GM21381 (cell line): ENCODE measurements at regions not wholly inside any gene's neighbourhood (a gene's known extent, or its start where the extent isn't known, plus 50 kb on each side); places are given as distances from the start of the nearest gene placed in this dataset.
A peak's percentile ranks its signal among the peaks of the same experiment; 100 is the strongest.

Source experiments
- ATAC-seq: cut with Tn5 transposase; IDR thresholded peaks from one replicate; pipeline ENCODE4 v1.9.1; 2021; ENCODE audit warnings: mild to moderate bottlenecking, moderate library complexity; ENCODE audit not compliant: unreplicated experiment

GRCh38 chr7:131961054-131961680, 404.7 kb upstream of the PODXL start:
- ATAC-seq: no peak

- ATAC-seq: no peak
Observed at GRCh38 chr7:131959106-131959812, 402.8 kb upstream of the PODXL start.

GRCh38 chr7:131957338-131958020, 401.1 kb upstream of the PODXL start:
- no peak for ATAC-seq

- no peak for ATAC-seq
Observed at GRCh38 chr7:131956864-131957263, 400.4 kb upstream of the PODXL start.

- no peak for ATAC-seq
Observed at GRCh38 chr7:131955679-131956078, 399.3 kb upstream of the PODXL start.

- ATAC-seq: no peak
Observed at GRCh38 chr7:131953184-131953583, 396.8 kb upstream of the PODXL start.

GRCh38 chr7:131952365-131952764, 395.9 kb upstream of the PODXL start:
- ATAC-seq: no peak

- no peak for ATAC-seq
Observed at GRCh38 chr7:131950758-131951157, 394.3 kb upstream of the PODXL start.

- ATAC-seq: no peak
Observed at GRCh38 chr7:131949659-131950058, 393.2 kb upstream of the PODXL start.

GRCh38 chr7:131948434-131949053, 392.1 kb upstream of the PODXL start:
- no peak for ATAC-seq

GRCh38 chr7:131947661-131948060, 391.2 kb upstream of the PODXL start:
- no peak for ATAC-seq

- no peak for ATAC-seq
Observed at GRCh38 chr7:131945957-131946544, 389.6 kb upstream of the PODXL start.

- peak; percentile 79 for ATAC-seq
Observed at GRCh38 chr7:131945313-131945911, 389.0 kb upstream of the PODXL start.

- no peak for ATAC-seq
Observed at GRCh38 chr7:131944556-131945069, 388.2 kb upstream of the PODXL start.

- no peak for ATAC-seq
Observed at GRCh38 chr7:131943646-131944045, 387.2 kb upstream of the PODXL start.

GRCh38 chr7:131943211-131943610, 386.8 kb upstream of the PODXL start:
- ATAC-seq: no peak

GRCh38 chr7:131942287-131943150, 386.1 kb upstream of the PODXL start:
- no peak for ATAC-seq

GRCh38 chr7:131941291-131941690, 384.9 kb upstream of the PODXL start:
- no peak for ATAC-seq

GRCh38 chr7:131940621-131941165, 384.3 kb upstream of the PODXL start:
- ATAC-seq: no peak
